GM12878 (cell line): ENCODE measurements at regions not wholly inside any gene's neighbourhood (a gene's known extent, or its start where the extent isn't known, plus 50 kb on each side); places are given as distances from the start of the nearest gene placed in this dataset.

Source experiments
- ATAC-seq: fragments of 200-7000 bp; cut with Tn5 transposase; 3 replicates; pipeline ENCODE4 v1.9.1; 2020; ENCODE audit warnings: mild to moderate bottlenecking, moderate library complexity
- BruUV-seq: library from RNA; stranded (reverse); fragments of 400-500 nt; replicated peaks from 2 replicates; lab custom pipeline; 2021; lab: Mats Ljungman, UMichigan
- CTCF ChIA-PET: fragments of 300-600 bp; sonication (Branson Sonifier 250); formaldehyde crosslinking; extraction: SDS; loops from one replicate; lab custom pipeline; 2021; ENCODE audit warnings: inconsistent platforms; lab: Yijun Ruan, JAX
- POLR2A ChIA-PET: fragments of 350-600 bp; formaldehyde crosslinking; extraction: SDS; loops from one replicate; lab custom pipeline; 2021; ENCODE audit warnings: inconsistent platforms; lab: Charles Lee
- RAD21 ChIA-PET: fragments of 300-600 bp; sonication (Branson Sonifier 250); formaldehyde crosslinking; loops from one replicate; lab custom pipeline; 2023; ENCODE audit warnings: antibody characterized with exemption; ENCODE audit not compliant: unreplicated experiment; lab: Charles Lee
- SMC1A ChIA-PET: fragments of 300-600 bp; sonication (Branson Sonifier 250); formaldehyde crosslinking; loops from one replicate; lab custom pipeline; 2023; ENCODE audit not compliant: unreplicated experiment, uncharacterized antibody; lab: Charles Lee
- DNase-seq: peaks from one replicate; pipeline ENCODE4 v3.0.0-alpha.2; 2011; ENCODE audit warnings: low read depth, low spot score
- FAIRE-seq: peaks from 3 replicates; lab custom pipeline; 2011; peaks lifted over from hg19 to GRCh38; lab: Jason Lieb, UNC
- H2AFZ ChIP-seq: 2 replicates; pipeline ENCODE4 v1.6.0; 2011; ENCODE audit warnings: low read depth, low read length, control low read depth; ENCODE audit not compliant: control insufficient read depth
- H3K27ac ChIP-seq: 2 replicates; pipeline ENCODE4 v1.5.1; 2011; ENCODE audit warnings: control low read depth; ENCODE audit not compliant: control insufficient read depth, insufficient read depth
- H3K27me3 ChIP-seq, 2 experiments: replicated peaks in 1 of 2; 2 replicates each; pipeline versions ENCODE4 v1.6.0 to v1.6.1; 2011; ENCODE audit warnings: low read length in 1 of 2; ENCODE audit not compliant: control insufficient read depth in 2 of 2, insufficient read depth in 2 of 2
- H3K36me3 ChIP-seq, 2 experiments: 2 replicates each; pipeline ENCODE4 v1.5.1; 2011; ENCODE audit warnings: low read length in 1 of 2; ENCODE audit not compliant: control insufficient read depth in 2 of 2, insufficient read depth in 2 of 2
- H3K4me1 ChIP-seq: 2 replicates; pipeline ENCODE4 v1.6.1; 2011; ENCODE audit warnings: mild to moderate bottlenecking, low read length, moderate library complexity, mixed read lengths; ENCODE audit not compliant: control insufficient read depth, insufficient read depth
- H3K4me2 ChIP-seq: 2 replicates; pipeline ENCODE4 v1.6.0; 2011; ENCODE audit warnings: control low read depth; ENCODE audit not compliant: control insufficient read depth, insufficient read depth
- H3K4me3 ChIP-seq: fragments of 200-600 bp; sonication (generic); 2 replicates; pipeline ENCODE4 v1.5.1; 2016
- H3K79me2 ChIP-seq: 2 replicates; pipeline ENCODE4 v1.6.0; 2011; ENCODE audit warnings: low read length; ENCODE audit not compliant: control insufficient read depth, insufficient read depth
- H3K9ac ChIP-seq: 2 replicates; pipeline ENCODE4 v1.8.0; 2011; ENCODE audit warnings: low read length, control low read depth, mixed read lengths; ENCODE audit not compliant: control insufficient read depth, insufficient read depth
- H3K9me3 ChIP-seq: replicated peaks from 3 replicates; pipeline ENCODE4 v1.5.1; 2011; ENCODE audit warnings: mild to moderate bottlenecking, low read length; ENCODE audit not compliant: control insufficient read depth, insufficient read depth
- H4K20me1 ChIP-seq: 2 replicates; pipeline ENCODE4 v1.6.0; 2011; ENCODE audit not compliant: control insufficient read depth, insufficient read depth
- CTCF ChIP-seq, 3 experiments: IDR thresholded peaks in 2 of 3; conservative IDR thresholded peaks in 1 of 3; 2 replicates each; pipeline ENCODE4 v1.5.1; 2011; ENCODE audit warnings: low read depth in 3 of 3, low read length in 3 of 3, mild to moderate bottlenecking in 3 of 3, control low read depth in 2 of 3, moderate library complexity in 2 of 3, inconsistent platforms in 1 of 3, mixed read lengths in 1 of 3; ENCODE audit not compliant: control insufficient read depth in 2 of 3, insufficient read depth in 1 of 3; ENCODE audit errors: extremely low read depth in 1 of 3
- ESRRA ChIP-seq: IDR thresholded peaks from 2 replicates; pipeline ENCODE4 v1.6.1; 2012; ENCODE audit warnings: mild to moderate bottlenecking, low read length, improper control_type of control experiment
- FOS ChIP-seq: IDR thresholded peaks from 3 replicates; pipeline ENCODE4 v1.6.1; 2011; ENCODE audit warnings: borderline replicate concordance; ENCODE audit not compliant: insufficient read length; ENCODE audit errors: extremely low read depth
- GABPA ChIP-seq: IDR thresholded peaks from 2 replicates; pipeline ENCODE4 v1.6.1; 2014; ENCODE audit warnings: antibody characterized with exemption, low read depth, mild to moderate bottlenecking, inconsistent platforms
- HCFC1 ChIP-seq: fragments of 150-350 bp; IDR thresholded peaks from 2 replicates; pipeline ENCODE4 v1.6.1; 2014; ENCODE audit warnings: low read length
- IKZF1 ChIP-seq: fragments of 450-650 bp; conservative IDR thresholded peaks from 2 replicates; pipeline ENCODE4 v1.6.1; 2017; ENCODE audit warnings: antibody characterized with exemption, mild to moderate bottlenecking
- IRF5 ChIP-seq: fragments of 450-650 bp; IDR thresholded peaks from 2 replicates; pipeline ENCODE4 v1.6.1; 2017; ENCODE audit warnings: borderline replicate concordance
- KAT2A ChIP-seq: conservative IDR thresholded peaks from 2 replicates; pipeline ENCODE4 v1.6.1; 2011; ENCODE audit warnings: low read depth, low read length; ENCODE audit not compliant: control insufficient read depth
- RB1 ChIP-seq: fragments of 450-650 bp; formaldehyde crosslinking; IDR thresholded peaks from 2 replicates; pipeline ENCODE4 v1.6.1; 2017; ENCODE audit warnings: mild to moderate bottlenecking, borderline replicate concordance
- RCOR1 ChIP-seq: conservative IDR thresholded peaks from 2 replicates; pipeline ENCODE4 v1.6.1; 2012; ENCODE audit warnings: low read depth, low read length, improper control_type of control experiment
- SMAD1 ChIP-seq: fragments of 450-650 bp; IDR thresholded peaks from 2 replicates; pipeline ENCODE4 v1.6.1; 2018; ENCODE audit warnings: mild to moderate bottlenecking, low read depth; ENCODE audit not compliant: partially characterized antibody
- STAT1 ChIP-seq: fragments of 450-650 bp; conservative IDR thresholded peaks from 2 replicates; pipeline ENCODE4 v1.6.1; 2014; ENCODE audit warnings: antibody characterized with exemption, mild to moderate bottlenecking
- SUPT20H ChIP-seq: IDR thresholded peaks from 2 replicates; pipeline ENCODE4 v1.6.1; 2011; ENCODE audit warnings: low read depth, mild to moderate bottlenecking, low read length, moderate library complexity, borderline replicate concordance; ENCODE audit not compliant: control insufficient read depth
- in situ Hi-C: fragments of 300-500 bp; cut with MboI; formaldehyde crosslinking; loops from 9 replicates; pipeline ENCODE4 v1.14.3; 2018; ENCODE audit warnings: mixed read lengths
- intact Hi-C: fragments of 100-400 bp; cut with micrococcal nuclease; formaldehyde crosslinking; loops from one replicate; pipeline ENCODE4 v1.14.2; 2022; ENCODE audit not compliant: unreplicated experiment
- TF ChIP-seq, protein P1 (sequence below): fragments of 450-650 bp; IDR thresholded peaks from 2 replicates; pipeline ENCODE4 v1.6.1; 2017; ENCODE audit warnings: mild to moderate bottlenecking, moderate library complexity
- TF ChIP-seq, protein P2 (sequence below): IDR thresholded peaks from 2 replicates; pipeline ENCODE4 v1.6.1; 2012; ENCODE audit warnings: low read depth, low read length, improper control_type of control experiment

DNA sequence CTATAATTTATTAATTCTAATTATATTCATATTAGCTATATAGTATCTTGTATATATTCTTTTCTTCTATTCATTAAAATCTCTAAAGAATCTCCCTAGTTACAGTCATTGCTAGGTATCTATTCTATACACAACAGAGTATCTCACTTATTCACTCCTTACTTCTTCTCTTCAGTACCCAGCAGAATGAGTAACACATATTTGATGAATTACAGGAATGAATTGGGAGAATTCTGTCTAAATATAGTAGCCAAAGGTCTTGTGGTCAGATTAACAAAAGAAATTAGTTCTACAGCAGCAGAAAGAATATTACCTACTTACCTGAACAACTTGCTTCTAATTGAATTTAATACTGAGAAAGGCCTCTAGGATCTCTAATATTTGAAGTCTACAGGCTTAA, 758.0 kb upstream of the ZEB2 start:
- no TSS peak for BruUV-seq
- in situ Hi-C loops (no loop called here), intact Hi-C loops (no loop called here)
- no peaks in the 10 kb centered on the region for H3K36me3 ChIP-seq
- H3K9me3 ChIP-seq, result no peaks in the 10 kb centered on the region
- H2AFZ ChIP-seq, result no peak overlapping the region
- no peaks in the 10 kb centered on the region for H3K79me2 ChIP-seq
- ATAC-seq (no peak), DNase-seq (no peak), FAIRE-seq (no peak)
- ChIA-PET CTCF (no interaction called here), SMC1A (no interaction called here), RAD21 (no interaction called here), POLR2A (no interaction called here)
- no peaks in the 10 kb centered on the region for H4K20me1 ChIP-seq
- no peak overlapping the region for H3K27ac ChIP-seq
- no peaks in the 10 kb centered on the region for H3K27me3 ChIP-seq
- no peak overlapping the region for H3K9ac ChIP-seq
- H3K4me1 ChIP-seq, result no peaks in the 10 kb centered on the region
- H3K4me3 ChIP-seq, result no peak overlapping the region
- no peak overlapping the region for H3K4me2 ChIP-seq
- TF ChIP-seq KAT2A, result no peak
- no peak for TF ChIP-seq SUPT20H
- no peak for TF ChIP-seq HCFC1
- no peak for TF ChIP-seq CTCF (IDR thresholded peaks at IDR 0.05 in 2 of 3, conservative IDR thresholded peaks at IDR 0.05 in 1 of 3; ENCODE audit: control insufficient read depth in 2 of 3, extremely low read depth in 1 of 3, insufficient read depth in 1 of 3, low read depth in 3 of 3, low read length in 3 of 3)
- TF ChIP-seq, protein P1, sequence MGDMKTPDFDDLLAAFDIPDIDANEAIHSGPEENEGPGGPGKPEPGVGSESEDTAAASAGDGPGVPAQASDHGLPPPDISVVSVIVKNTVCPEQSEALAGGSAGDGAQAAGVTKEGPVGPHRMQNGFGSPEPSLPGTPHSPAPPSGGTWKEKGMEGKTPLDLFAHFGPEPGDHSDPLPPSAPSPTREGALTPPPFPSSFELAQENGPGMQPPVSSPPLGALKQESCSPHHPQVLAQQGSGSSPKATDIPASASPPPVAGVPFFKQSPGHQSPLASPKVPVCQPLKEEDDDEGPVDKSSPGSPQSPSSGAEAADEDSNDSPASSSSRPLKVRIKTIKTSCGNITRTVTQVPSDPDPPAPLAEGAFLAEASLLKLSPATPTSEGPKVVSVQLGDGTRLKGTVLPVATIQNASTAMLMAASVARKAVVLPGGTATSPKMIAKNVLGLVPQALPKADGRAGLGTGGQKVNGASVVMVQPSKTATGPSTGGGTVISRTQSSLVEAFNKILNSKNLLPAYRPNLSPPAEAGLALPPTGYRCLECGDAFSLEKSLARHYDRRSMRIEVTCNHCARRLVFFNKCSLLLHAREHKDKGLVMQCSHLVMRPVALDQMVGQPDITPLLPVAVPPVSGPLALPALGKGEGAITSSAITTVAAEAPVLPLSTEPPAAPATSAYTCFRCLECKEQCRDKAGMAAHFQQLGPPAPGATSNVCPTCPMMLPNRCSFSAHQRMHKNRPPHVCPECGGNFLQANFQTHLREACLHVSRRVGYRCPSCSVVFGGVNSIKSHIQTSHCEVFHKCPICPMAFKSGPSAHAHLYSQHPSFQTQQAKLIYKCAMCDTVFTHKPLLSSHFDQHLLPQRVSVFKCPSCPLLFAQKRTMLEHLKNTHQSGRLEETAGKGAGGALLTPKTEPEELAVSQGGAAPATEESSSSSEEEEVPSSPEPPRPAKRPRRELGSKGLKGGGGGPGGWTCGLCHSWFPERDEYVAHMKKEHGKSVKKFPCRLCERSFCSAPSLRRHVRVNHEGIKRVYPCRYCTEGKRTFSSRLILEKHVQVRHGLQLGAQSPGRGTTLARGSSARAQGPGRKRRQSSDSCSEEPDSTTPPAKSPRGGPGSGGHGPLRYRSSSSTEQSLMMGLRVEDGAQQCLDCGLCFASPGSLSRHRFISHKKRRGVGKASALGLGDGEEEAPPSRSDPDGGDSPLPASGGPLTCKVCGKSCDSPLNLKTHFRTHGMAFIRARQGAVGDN, result no peak
- no peak for TF ChIP-seq ESRRA
- TF ChIP-seq SMAD1, result no peak
- TF ChIP-seq, protein P2, sequence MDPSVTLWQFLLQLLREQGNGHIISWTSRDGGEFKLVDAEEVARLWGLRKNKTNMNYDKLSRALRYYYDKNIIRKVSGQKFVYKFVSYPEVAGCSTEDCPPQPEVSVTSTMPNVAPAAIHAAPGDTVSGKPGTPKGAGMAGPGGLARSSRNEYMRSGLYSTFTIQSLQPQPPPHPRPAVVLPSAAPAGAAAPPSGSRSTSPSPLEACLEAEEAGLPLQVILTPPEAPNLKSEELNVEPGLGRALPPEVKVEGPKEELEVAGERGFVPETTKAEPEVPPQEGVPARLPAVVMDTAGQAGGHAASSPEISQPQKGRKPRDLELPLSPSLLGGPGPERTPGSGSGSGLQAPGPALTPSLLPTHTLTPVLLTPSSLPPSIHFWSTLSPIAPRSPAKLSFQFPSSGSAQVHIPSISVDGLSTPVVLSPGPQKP, result no peak
- TF ChIP-seq STAT1, result no peak
- no peak for TF ChIP-seq IKZF1
- no peak for TF ChIP-seq IRF5
- no peak for TF ChIP-seq RCOR1
- TF ChIP-seq RB1, result no peak
- no peak for TF ChIP-seq GABPA
- no peak for TF ChIP-seq FOS
